DMS53 (cell line): ENCODE measurements at regions not wholly inside any gene's neighbourhood (a gene's known extent, or its start where the extent isn't known, plus 50 kb on each side); places are given as distances from the start of the nearest gene placed in this dataset.
"Not testable (repeated sequence)": the region's sequence is repeated elsewhere in the genome, so short reads cannot be mapped to it uniquely, and the experiment has no call there.

Source experiments
- DNase-seq: peaks from one replicate; lab custom pipeline; 2025; lab: John Stamatoyannopoulos, UW

GRCh38 chr3:153615863-153616262, 453.8 kb downstream of the RAP2B start:
- no peak for DNase-seq

- DNase-seq, result no peak
Observed at GRCh38 chr3:153617463-153617862, 455.4 kb downstream of the RAP2B start.

GRCh38 chr3:153618176-153618575, 456.1 kb downstream of the RAP2B start:
- DNase-seq, result no peak

GRCh38 chr3:153619268-153619667, 457.2 kb downstream of the RAP2B start:
- no peak for DNase-seq

GRCh38 chr3:153621953-153622352, 459.9 kb downstream of the RAP2B start:
- DNase-seq, result peak; percentile 19

GRCh38 chr3:153623834-153624233, 461.8 kb downstream of the RAP2B start:
- no peak for DNase-seq

GRCh38 chr3:153624310-153625030, 462.4 kb downstream of the RAP2B start:
- no peak for DNase-seq

GRCh38 chr3:153625506-153625905, 463.5 kb downstream of the RAP2B start:
- no peak for DNase-seq

- DNase-seq, result no peak
Observed at GRCh38 chr3:153626158-153626557, 464.1 kb downstream of the RAP2B start.

GRCh38 chr3:153628591-153628990, 466.6 kb downstream of the RAP2B start:
- DNase-seq, result no peak

- DNase-seq, result no peak
Observed at GRCh38 chr3:153629148-153629547, 467.1 kb downstream of the RAP2B start.

- DNase-seq, result no peak
Observed at GRCh38 chr3:153631102-153631501, 469.1 kb downstream of the RAP2B start.

GRCh38 chr3:153631664-153632063, 469.6 kb downstream of the RAP2B start:
- DNase-seq, result no peak

- DNase-seq, result no peak
Observed at GRCh38 chr3:153633407-153633806, 471.4 kb downstream of the RAP2B start.

GRCh38 chr3:153634683-153635082, 472.7 kb downstream of the RAP2B start:
- DNase-seq, result no peak

GRCh38 chr3:153639631-153640030, 477.6 kb downstream of the RAP2B start:
- DNase-seq, result no peak

- no peak for DNase-seq
Observed at GRCh38 chr3:153640689-153641665, 479.0 kb downstream of the RAP2B start.

- DNase-seq, result not testable (repeated sequence)
Observed at GRCh38 chr3:153642576-153642975, 478.6 kb upstream of the ARHGEF26 start.

- not testable (repeated sequence) for DNase-seq
Observed at GRCh38 chr3:153643471-153643870, 477.7 kb upstream of the ARHGEF26 start.

GRCh38 chr3:153649286-153649839, 471.8 kb upstream of the ARHGEF26 start:
- DNase-seq, result no peak

GRCh38 chr3:153652076-153652475, 469.1 kb upstream of the ARHGEF26 start:
- DNase-seq, result no peak

GRCh38 chr3:153657046-153657445, 464.1 kb upstream of the ARHGEF26 start:
- DNase-seq, result no peak

- DNase-seq, result no peak
Observed at GRCh38 chr3:153657461-153657860, 463.7 kb upstream of the ARHGEF26 start.
